ENCODE measurements at regions not wholly inside any gene's neighbourhood (a gene's known extent, or its start where the extent isn't known, plus 50 kb on each side); places are given as distances from the start of the nearest gene placed in this dataset.

DNA sequence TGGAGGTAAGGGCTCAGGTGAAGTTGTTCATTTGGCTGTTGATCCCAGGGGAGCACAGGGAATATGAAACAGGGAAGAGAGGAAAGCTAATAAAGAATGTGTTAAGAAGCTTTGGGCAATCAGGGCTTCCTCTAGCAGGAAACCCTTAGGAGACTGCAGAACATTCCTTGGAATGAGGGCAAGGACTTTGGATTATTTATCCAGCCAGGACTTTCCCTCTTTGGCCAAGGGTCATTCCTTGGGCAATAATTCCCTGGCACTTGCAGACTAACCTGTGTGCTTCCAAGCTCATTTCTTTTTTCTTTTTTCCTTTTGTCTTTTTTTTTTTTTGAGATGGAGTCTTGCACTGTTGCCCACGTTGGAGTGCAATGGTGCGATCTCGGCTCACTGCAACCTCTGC lies 209.2 kb upstream of the MAP3K1 start:
- TF ChIP-seq, protein P1, sequence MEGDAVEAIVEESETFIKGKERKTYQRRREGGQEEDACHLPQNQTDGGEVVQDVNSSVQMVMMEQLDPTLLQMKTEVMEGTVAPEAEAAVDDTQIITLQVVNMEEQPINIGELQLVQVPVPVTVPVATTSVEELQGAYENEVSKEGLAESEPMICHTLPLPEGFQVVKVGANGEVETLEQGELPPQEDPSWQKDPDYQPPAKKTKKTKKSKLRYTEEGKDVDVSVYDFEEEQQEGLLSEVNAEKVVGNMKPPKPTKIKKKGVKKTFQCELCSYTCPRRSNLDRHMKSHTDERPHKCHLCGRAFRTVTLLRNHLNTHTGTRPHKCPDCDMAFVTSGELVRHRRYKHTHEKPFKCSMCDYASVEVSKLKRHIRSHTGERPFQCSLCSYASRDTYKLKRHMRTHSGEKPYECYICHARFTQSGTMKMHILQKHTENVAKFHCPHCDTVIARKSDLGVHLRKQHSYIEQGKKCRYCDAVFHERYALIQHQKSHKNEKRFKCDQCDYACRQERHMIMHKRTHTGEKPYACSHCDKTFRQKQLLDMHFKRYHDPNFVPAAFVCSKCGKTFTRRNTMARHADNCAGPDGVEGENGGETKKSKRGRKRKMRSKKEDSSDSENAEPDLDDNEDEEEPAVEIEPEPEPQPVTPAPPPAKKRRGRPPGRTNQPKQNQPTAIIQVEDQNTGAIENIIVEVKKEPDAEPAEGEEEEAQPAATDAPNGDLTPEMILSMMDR (IDR thresholded peaks at IDR 0.05) = no peak
- TF ChIP-seq SIN3A (IDR thresholded peaks at IDR 0.05; ENCODE audit: borderline replicate concordance, low read depth, low read length) (no peak), EP300 (IDR thresholded peaks at IDR 0.05; ENCODE audit: borderline replicate concordance in 1 of 2, low read depth in 1 of 2, low read length in 1 of 2) (no peak), EZH2phosphoT487 (IDR thresholded peaks at IDR 0.05; ENCODE audit: borderline replicate concordance, low read depth) (no peak), GABPA (IDR thresholded peaks at IDR 0.05; ENCODE audit: low read depth) (no peak), RCOR1 (IDR thresholded peaks at IDR 0.05; ENCODE audit: low read length) (no peak), POLR2AphosphoS5 (IDR thresholded peaks at IDR 0.05; ENCODE audit: low read depth, low read length) (no peak), YY1 (IDR thresholded peaks at IDR 0.05; ENCODE audit: low read depth) (no peak)
